Neural cell (in vitro differentiated cells): ENCODE measurements at regions not wholly inside any gene's neighbourhood (a gene's known extent, or its start where the extent isn't known, plus 50 kb on each side); places are given as distances from the start of the nearest gene placed in this dataset.

ENCODE experiments used
- H2AFZ ChIP-seq: fragments of 200-600, 300-800 bp; sonication (generic), shearing (Covaris generic); 2 replicates; pipeline ENCODE4 v1.6.0; 2014; ENCODE audit warnings: low read depth, mild to moderate bottlenecking, antibody characterized with exemption, low read length, moderate library complexity
- H3F3A ChIP-seq: fragments of 200-600 bp; shearing (Covaris generic); 2 replicates; pipeline ENCODE4 v1.6.1; 2016; ENCODE audit warnings: mild to moderate bottlenecking, moderate library complexity, mixed read lengths, antibody characterized with exemption, low read length; ENCODE audit not compliant: insufficient read depth, poor library complexity, severe bottlenecking
- H3K27ac ChIP-seq: fragments of 200-600, 300-800 bp; sonication (generic), shearing (Covaris generic); 2 replicates; pipeline ENCODE4 v1.5.1; 2014; ENCODE audit warnings: mild to moderate bottlenecking, low read length, moderate library complexity
- H3K27me3 ChIP-seq: fragments of 300-800, 200-600 bp; sonication (generic), shearing (Covaris generic); 2 replicates; pipeline ENCODE4 v1.6.0; 2014; ENCODE audit warnings: mild to moderate bottlenecking, low read depth, low read length, moderate library complexity; ENCODE audit not compliant: insufficient read depth
- H3K36me3 ChIP-seq: fragments of 300-800, 200-600 bp; sonication (generic), shearing (Covaris generic); 2 replicates; pipeline ENCODE4 v1.5.1; 2014; ENCODE audit warnings: mild to moderate bottlenecking, antibody characterized with exemption, low read length, moderate library complexity; ENCODE audit not compliant: insufficient read depth
- H3K4me2 ChIP-seq: fragments of 300-800, 200-600 bp; sonication (generic), shearing (Covaris generic); 2 replicates; pipeline ENCODE4 v1.6.0; 2014; ENCODE audit warnings: mild to moderate bottlenecking, low read length
- H3K4me3 ChIP-seq: fragments of 300-800, 200-600 bp; sonication (generic), shearing (Covaris generic); 2 replicates; pipeline ENCODE4 v1.5.1; 2014; ENCODE audit warnings: mild to moderate bottlenecking, low read length, moderate library complexity
- H3K79me2 ChIP-seq: fragments of 200-600 bp; shearing (Covaris generic); replicated peaks from 2 replicates; pipeline ENCODE4 v1.6.0; 2014; ENCODE audit warnings: mild to moderate bottlenecking, low read length, moderate library complexity; ENCODE audit not compliant: insufficient read depth
- H3K9ac ChIP-seq: fragments of 300-800, 200-600 bp; sonication (generic), shearing (Covaris generic); 2 replicates; pipeline ENCODE4 v1.6.1; 2016; ENCODE audit warnings: mild to moderate bottlenecking, low read length, mixed read lengths
- H3K9me2 ChIP-seq: fragments of 200-600 bp; shearing (Covaris generic); 2 replicates; pipeline ENCODE4 v1.6.1; 2016; ENCODE audit warnings: mild to moderate bottlenecking, low read length, mixed read lengths; ENCODE audit not compliant: insufficient read depth
- H3K9me3 ChIP-seq: fragments of 200-600, 300-800 bp; sonication (generic), shearing (Covaris generic); 2 replicates; pipeline ENCODE4 v1.6.1; 2016; ENCODE audit warnings: mild to moderate bottlenecking, mixed run types, low read length, moderate library complexity, mixed read lengths
- H4K20me1 ChIP-seq: fragments of 200-600 bp; shearing (Covaris generic); 2 replicates; pipeline ENCODE4 v1.6.1; 2016; ENCODE audit warnings: mild to moderate bottlenecking, mixed run types; ENCODE audit not compliant: insufficient read depth
- CTCF ChIP-seq: fragments of 450-650 bp; IDR thresholded peaks from 2 replicates; pipeline ENCODE4 v1.5.1; 2014; ENCODE audit warnings: antibody characterized with exemption, mild to moderate bottlenecking, moderate library complexity; ENCODE audit not compliant: poor library complexity, severe bottlenecking
- EP300 ChIP-seq: fragments of 450-650 bp; conservative IDR thresholded peaks from 2 replicates; pipeline ENCODE4 v1.6.1; 2014; ENCODE audit warnings: antibody characterized with exemption, mild to moderate bottlenecking, moderate library complexity; ENCODE audit not compliant: poor library complexity, severe bottlenecking
- EZH2 ChIP-seq: fragments of 200-600, 300-800 bp; shearing (Covaris generic), sonication (generic); IDR thresholded peaks from 2 replicates; pipeline ENCODE4 v1.6.1; 2014; ENCODE audit warnings: antibody characterized with exemption, low read length, borderline replicate concordance, mild to moderate bottlenecking; ENCODE audit not compliant: insufficient read depth, poor library complexity, severe bottlenecking
- MXI1 ChIP-seq: fragments of 450-650 bp; conservative IDR thresholded peaks from 2 replicates; pipeline ENCODE4 v1.6.1; 2014; ENCODE audit warnings: antibody characterized with exemption, mild to moderate bottlenecking; ENCODE audit not compliant: poor library complexity, severe bottlenecking
- POLR2AphosphoS5 ChIP-seq: IDR thresholded peaks from 2 replicates; pipeline ENCODE4 v1.6.1; 2012
- RAD21 ChIP-seq: fragments of 450-650 bp; conservative IDR thresholded peaks from 2 replicates; pipeline ENCODE4 v1.6.1; 2014; ENCODE audit warnings: antibody characterized with exemption, mild to moderate bottlenecking, moderate library complexity
- REST ChIP-seq: IDR thresholded peaks from 2 replicates; pipeline ENCODE4 v1.6.1; 2012; ENCODE audit warnings: borderline replicate concordance
- SMC3 ChIP-seq: fragments of 450-650 bp; conservative IDR thresholded peaks from 2 replicates; pipeline ENCODE4 v1.6.1; 2014; ENCODE audit warnings: antibody characterized with exemption, mild to moderate bottlenecking, moderate library complexity; ENCODE audit not compliant: poor library complexity
- TAF1 ChIP-seq: IDR thresholded peaks from 2 replicates; pipeline ENCODE4 v1.6.1; 2012; ENCODE audit warnings: low read depth

DNA sequence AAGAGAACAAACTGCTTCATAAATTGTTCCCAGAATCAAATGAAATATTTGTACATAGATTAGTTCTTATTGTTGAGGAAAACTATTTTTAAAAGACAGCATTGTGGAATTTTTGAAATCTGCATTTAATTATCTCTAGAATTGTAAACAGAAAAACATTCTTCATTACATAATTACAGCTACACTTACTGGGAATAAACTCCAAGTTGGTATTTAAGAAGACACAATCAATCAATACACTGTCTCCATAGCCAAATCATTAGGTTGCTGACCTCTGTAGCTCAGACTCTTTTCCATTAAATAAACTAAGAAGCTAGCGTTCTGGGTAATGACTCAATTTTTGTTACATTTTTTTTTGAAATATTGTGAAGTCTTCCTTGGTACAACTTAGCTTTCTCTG lies 70.2 kb upstream of the PIEZO2 start:
- Histone ChIP-seq H3K4me2 (no peak overlapping the region), H3K9me3 (no peaks in the 10 kb centered on the region), H2AFZ (no peak overlapping the region), H3K27ac (no peak overlapping the region), H3K4me3 (no peak overlapping the region), H3K27me3 (no peaks in the 10 kb centered on the region), H3K36me3 (no peaks in the 10 kb centered on the region), H3F3A (no peaks in the 10 kb centered on the region), H3K79me2 (no peaks in the 10 kb centered on the region), H3K9ac (no peak overlapping the region), H3K9me2 (no peaks in the 10 kb centered on the region), H4K20me1 (no peaks in the 10 kb centered on the region)
- TF ChIP-seq TAF1: no peak
- no peak for TF ChIP-seq POLR2AphosphoS5
- no peak for TF ChIP-seq MXI1
- TF ChIP-seq CTCF: no peak
- no peak for TF ChIP-seq RAD21
- TF ChIP-seq EP300: no peak
- TF ChIP-seq REST: no peak
- no peak for TF ChIP-seq EZH2
- no peak for TF ChIP-seq SMC3

- no peak for TF ChIP-seq RAD21
- TF ChIP-seq CTCF: no peak
- TF ChIP-seq REST: no peak
- TF ChIP-seq EZH2: no peak
- no peak for TF ChIP-seq TAF1
- no peak for TF ChIP-seq EP300
- no peak for TF ChIP-seq SMC3
- TF ChIP-seq MXI1: no peak
- TF ChIP-seq POLR2AphosphoS5: no peak
- H3K27me3 ChIP-seq: no peaks in the 10 kb centered on the region
- no peaks in the 10 kb centered on the region for H3K79me2 ChIP-seq
- H3K9me2 ChIP-seq: no peaks in the 10 kb centered on the region
- H3K9me3 ChIP-seq: no peaks in the 10 kb centered on the region
- H3F3A ChIP-seq: no peaks in the 10 kb centered on the region
- no peaks in the 10 kb centered on the region for H3K36me3 ChIP-seq
- H4K20me1 ChIP-seq: no peaks in the 10 kb centered on the region
- no peak overlapping the region for H3K27ac ChIP-seq
- H2AFZ ChIP-seq: no peak overlapping the region
- H3K4me3 ChIP-seq: no peak overlapping the region
- H3K9ac ChIP-seq: no peak overlapping the region
- no peak overlapping the region for H3K4me2 ChIP-seq
Observed at GRCh38 chr18:11215216-11215615, 65.8 kb upstream of the PIEZO2 start.
